HG03575 (cell line): ENCODE measurements at regions not wholly inside any gene's neighbourhood (a gene's known extent, or its start where the extent isn't known, plus 50 kb on each side); places are given as distances from the start of the nearest gene placed in this dataset.
"Not testable (repeated sequence)": the region's sequence is repeated elsewhere in the genome, so short reads cannot be mapped to it uniquely, and the experiment has no call there.

Experiments used
- ATAC-seq: cut with Tn5 transposase; IDR thresholded peaks from one replicate; pipeline ENCODE4 v1.9.1; 2021; ENCODE audit not compliant: unreplicated experiment, insufficient number of reproducible peaks, low FRiP score; ENCODE audit errors: extremely low read depth

DNA sequence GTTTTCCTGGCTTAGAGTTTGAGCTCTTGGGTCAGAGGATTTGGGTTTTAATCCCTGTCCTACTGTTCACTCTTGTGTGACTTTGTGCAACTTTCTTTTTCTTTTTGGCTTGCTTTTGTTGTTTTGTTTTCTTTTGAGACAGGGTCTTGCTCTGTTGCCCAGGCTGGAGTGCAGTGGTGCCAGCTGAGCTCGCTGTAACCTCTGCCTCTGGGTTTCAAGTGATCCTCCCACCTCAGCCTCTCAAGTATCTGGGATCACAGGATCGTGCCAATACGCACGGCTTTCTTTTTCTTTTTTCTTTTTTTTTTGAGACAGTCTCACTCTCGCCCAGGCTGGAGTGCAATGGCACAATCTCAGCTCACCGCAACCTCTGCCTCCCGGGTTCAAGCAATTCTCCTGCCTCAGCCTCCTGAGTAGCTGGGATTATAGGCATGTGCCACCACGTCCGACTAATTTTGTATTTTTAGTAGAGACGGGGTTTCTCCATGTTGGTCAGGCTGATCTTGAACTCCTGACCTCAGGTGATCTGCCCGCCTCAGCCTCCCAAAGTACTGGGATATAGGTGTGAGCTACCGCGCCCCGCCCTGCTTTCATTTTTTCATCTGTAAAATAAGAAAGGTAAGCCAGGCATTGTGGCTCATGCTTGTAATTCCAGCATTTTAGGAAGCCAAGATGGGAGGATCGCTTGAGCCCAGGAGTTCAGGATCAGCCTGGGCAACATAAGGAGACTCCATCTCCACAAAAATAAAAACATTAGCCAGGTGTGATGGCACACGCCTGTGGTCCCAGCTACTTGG is 76.1 kb upstream of the ZNF217 start:
- not testable (repeated sequence) for ATAC-seq

DNA sequence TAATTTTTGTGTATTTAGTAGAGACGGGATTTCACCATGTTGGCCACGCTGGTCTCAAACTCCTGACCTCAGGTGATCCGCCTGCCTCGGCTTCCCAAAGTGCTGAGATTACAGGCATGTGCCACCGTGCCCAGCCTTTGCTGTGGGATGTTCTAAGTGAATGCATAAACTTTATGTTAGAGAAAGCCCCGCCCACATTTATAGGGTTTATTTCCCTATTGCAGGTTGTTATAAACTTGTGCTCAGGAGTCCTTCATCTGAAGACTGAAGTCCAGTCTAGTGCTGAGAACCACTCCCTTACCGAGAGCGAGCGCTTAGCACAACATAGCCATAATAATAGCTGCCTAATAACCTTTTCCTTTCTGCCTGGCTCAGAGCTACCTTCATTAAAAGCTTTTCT is 75.4 kb upstream of the ZNF217 start:
- ATAC-seq, result no peak

DNA sequence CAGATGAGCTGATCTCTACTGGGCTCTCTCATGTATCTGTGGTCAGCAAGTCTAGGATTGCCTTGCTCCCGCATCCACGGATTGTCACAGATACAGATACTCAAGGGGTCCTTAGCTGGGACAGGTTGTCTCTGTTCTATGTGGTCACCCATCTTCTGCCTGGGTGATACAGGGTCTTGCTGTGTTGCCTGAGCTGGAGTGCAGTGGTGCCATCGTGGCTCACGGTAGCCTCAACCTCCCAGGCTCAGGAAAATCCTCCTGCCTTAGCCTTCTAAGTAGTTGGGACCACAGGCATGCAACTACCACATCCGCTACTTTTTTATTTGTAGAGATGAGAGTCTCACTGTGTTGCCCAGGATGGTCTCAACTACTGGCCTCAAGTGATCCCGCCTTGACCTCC is 72.5 kb upstream of the ZNF217 start:
- no peak for ATAC-seq

DNA sequence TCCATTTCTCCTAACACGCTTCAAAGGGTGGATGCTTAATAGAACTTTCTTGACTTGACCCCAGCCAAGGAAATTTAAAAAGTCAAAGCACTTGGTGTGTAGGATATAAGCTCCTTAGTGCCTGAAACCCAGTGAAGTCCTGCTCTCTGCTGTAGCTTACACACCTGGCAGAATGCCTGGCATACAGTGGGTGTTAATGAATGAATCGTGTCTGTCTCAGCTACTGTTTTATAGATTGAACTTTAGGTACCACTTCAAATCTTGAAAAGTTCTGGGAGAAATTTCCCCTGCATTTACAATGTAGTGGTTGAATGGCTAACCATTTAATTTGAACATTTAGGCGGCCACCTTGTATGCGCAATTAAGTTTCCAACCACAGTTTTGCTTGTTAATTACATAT is 70.5 kb upstream of the ZNF217 start:
- ATAC-seq, result no peak

DNA sequence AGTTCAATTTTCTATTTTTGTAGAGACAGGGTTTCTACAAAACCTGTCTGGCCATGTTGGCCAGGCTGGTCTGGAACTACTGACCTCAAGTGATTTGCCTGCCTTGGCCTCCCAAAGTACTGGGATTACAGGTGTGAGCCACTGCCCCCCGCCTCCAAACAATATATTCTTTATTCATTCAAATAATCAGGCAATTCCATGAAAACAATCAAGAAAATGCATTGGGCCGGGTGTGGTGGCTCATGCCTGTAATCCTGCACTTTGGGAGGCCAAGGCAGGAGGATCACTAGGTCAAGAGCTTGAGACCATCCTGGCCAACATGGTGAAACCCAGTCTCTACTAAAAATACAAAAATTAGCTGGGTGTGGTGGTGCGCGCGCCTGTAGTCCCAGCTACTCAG is 69.9 kb upstream of the ZNF217 start:
- ATAC-seq, result not testable (repeated sequence)

DNA sequence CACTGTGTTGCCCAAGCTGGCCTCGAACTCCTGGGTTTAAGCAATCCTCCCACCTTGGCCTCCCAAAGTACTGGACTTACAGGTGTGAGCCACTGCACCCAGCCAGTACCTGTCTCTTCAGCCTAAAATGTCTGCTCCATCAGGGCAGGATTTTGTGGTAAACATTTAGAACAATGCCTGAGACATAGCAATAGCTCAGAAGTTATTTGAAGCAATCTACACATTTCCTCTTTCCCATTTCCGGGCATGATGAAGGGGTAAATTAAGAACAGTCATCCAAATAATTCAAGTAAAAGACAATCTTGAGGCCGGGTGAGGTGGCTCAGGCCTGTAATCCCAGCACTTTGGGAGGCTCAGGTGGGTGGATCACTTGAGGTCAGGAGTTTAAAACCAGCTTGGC is 69.0 kb upstream of the ZNF217 start:
- ATAC-seq, result no peak

DNA sequence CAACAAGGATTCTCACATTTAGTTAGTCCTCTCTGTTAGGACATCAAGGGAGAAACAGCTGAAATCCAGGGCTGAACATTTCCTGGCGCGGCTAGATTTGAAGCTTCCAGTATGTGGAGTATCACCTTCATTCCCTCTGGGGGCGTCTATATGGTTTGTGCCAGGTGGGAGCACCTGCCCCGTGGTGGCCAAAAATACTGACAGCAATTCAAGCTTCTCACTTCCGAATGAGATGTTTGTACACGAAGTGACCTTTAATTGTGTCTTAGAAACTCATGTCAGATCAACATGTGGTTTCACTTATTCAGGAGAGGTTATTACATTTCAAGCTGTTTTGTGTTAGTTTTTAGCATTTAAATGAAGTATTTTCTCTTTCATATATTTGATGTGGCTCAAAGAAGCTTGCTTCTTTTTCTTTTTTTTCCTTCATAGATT is 67.3 kb upstream of the ZNF217 start:
- no peak for ATAC-seq

DNA sequence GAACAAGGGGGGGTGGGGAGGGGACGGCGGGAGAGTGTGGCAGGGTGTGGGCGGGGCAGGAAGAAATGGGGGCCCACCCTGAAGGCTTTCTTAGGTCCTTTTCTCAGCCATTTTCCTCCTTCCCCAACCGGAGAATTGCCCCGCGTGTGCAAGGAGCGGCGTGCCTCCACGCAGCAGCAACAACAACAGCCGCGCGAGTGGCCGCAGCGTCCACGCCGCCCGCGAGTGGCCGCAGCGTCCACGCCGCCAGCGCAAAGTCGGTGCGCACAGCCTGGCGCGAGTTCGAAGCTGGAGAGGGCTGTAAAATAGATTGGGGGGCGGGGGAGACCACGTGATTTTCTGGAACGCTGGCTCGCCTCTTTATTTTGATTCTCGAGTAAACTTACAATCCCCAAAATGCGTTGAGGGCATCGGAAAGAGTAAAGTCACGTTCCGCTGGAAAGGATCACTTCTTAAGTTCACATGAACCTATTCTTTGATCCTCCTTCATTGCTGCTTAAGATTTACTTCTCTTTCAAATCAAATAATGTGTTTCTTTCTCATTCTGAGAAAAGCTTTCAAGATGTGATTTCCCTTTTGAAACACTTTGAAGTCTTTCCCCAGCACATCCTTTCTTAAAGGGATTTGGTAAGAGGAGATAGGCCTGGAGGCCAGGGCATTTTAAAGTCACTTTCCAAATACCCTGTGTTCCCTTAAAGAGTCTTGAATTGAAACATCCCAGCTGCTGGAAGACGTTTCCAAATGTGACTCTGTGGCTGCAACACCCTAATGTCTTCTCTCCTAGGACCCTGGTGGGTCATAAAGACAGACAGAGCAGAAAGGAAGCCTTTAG is 66.7 kb upstream of the ZNF217 start:
- no peak for ATAC-seq

DNA sequence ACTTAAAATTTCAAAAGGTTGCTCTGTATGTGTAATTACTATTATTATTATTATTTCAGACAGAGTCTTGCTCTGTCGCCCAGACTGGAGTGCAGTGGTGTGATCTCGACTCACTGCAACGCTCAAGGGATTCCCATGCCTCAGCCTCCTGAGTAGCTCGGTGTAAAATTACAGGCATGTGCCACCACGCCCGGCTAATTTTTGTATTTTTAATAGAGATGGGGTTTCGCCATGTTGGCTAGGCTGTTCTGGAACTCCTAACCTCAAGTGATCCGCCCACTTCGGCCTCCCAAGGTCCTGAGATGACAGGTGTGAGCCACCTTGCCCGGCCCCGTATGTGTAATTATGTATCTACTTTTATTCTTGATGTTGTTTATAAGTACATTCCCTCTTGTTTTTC is 65.3 kb upstream of the ZNF217 start:
- no peak for ATAC-seq

DNA sequence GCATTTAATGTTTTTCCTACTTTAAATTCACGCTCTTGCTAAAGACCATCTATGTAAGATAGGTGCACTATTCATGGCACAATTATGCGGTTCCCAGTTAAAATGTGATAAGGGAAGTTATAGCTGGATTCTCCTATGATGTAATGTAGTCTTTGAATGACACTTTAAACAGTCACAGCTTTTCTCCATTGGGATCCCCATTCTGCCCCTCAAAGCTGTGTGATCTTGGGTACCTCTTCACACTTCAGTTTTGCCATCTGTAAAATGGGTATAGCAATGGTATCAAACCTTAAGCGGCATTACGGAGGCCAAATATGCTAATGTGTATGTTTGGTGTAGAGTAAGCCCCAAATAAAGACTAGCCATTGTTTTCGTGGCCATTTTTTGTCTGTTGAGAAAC is 64.7 kb upstream of the ZNF217 start:
- no peak for ATAC-seq

DNA sequence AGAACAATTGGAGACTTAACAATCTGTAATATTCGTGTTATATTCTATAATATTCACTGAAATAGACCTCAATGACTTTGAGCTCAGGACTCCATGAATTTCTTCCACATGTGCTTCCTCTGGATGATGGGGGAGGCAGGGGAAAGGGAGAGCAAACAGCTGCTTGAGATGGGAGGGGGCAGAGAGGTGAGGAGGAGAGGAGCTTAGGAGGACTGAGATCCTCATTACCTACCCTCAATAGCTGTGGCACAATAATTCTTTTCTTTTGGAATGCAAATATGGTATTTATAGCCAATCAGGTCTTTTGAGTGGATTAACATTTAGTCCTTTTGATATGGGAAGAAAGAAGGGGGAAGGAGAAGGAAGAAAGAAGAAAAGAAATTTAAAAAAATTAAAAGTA is 64.1 kb upstream of the ZNF217 start:
- ATAC-seq, result no peak

DNA sequence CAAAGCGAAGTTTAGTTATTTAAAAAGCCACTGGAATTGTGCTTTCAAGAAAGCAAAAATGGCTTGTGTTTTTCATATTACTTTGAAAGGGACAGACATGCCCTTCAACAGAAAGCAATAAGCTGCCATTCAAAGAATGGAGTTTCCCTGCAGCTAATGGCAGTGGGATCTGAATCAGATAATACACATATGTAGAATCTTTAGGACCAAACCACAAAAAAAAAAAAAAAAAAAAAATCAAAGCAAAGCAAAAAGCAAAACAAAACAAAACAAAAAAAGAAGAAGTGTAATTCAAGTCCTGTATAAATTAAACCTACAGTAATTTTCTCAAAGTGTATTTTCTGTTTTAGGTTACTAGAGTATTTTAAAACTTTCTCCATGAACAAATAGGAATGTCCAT is 63.6 kb upstream of the ZNF217 start:
- ATAC-seq, result no peak

DNA sequence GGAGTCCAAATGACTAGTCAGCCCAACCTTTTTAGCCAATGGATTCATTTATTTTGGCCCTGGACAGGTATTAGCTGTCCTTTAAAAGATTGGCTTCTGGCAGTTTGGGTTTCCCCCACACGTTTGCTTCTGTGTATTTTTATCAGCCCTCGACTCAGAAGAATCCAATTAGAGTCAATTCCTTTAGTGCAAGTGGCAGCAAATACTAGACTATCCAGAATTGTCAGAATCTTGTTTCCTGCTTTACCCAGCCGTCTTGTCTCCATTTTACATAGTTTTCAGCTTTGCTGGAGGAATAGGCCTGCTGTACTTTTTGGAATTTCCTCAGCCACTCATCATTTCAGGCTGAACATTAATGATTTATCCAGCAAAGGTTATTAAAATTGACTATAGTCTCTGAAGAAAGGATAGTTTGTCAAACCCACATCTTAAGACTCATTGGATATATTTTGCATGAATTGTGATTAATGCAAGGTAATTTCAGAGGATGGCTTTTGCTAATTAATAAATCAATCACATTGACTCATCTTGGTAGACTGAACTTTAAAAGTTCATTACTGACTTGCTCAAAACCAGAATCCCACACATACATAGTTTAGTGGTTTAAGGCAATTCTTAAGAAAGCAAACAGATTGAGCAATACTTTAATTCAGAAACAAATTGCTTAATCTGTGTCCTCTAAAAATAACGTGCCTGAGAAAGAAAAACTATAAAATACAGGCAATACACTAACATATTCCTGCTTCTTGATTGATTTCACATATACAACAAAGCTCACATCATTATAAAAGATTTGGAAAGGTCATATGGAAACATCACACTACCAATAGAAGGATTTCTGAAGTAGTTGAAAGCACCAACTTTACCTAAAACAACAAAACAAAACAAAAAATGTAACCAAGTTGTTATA is 62.9 kb upstream of the ZNF217 start:
- no peak for ATAC-seq

DNA sequence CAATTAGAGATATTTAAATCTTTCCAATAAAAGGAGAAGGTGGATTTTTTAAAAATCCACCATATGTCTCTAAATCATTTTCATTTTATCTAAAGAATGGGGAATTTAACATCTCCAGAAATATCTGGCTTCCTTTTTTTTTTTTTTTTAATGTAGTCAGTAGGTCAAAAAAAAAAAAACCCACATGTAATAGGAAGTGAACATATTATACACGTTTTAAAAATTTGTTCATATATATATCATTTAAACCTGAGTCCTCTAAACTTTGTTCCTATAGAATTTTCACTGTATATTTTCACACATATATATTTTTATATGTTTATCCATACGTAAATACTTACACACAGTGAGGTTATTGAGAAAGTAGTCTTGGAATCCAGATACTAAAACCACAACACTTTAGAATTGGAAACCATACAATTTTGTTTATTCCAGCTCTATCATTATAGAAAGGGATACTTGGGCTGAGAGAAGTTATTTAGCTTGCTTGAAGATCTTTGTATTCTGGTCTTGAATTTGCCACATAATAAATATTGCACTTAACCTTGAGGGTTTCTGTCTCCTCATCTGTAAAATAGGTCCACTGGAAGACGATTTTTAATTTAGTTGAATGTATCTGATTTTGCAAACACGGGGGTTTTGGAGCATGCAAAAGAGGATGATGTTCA is 62.1 kb upstream of the ZNF217 start:
- no peak for ATAC-seq

DNA sequence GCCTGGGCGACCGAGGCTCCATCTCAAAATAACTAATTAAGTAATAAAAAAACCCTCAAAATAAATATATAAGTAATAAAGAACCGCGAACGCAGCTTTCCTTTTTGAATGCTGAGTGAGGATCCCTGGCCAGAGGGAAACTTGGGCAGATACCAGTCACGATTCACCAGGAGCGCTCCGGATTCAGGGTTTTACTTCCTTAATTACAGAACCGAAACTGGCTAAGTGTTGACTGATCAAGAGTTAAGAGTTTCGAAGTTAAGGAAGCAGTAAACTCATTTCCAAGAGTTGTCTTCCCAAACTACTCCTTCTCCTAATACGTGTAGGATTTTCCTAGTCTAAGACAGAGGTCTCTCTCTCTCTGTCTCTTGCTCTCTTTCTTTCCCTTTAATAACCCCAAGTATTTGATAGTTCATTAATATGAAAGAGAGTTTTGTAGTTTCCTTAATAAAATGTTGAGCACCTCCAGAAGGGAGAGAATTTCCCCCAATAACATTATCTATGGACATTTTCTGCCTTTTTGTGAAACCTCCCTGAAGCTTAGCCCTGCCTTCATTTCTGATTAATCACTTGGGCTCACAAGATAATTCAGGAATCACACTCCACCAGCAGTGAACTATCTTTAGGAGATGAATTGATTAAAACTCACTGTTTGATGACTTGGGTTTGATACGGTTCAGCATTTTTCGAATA is 61.4 kb upstream of the ZNF217 start:
- no peak for ATAC-seq

DNA sequence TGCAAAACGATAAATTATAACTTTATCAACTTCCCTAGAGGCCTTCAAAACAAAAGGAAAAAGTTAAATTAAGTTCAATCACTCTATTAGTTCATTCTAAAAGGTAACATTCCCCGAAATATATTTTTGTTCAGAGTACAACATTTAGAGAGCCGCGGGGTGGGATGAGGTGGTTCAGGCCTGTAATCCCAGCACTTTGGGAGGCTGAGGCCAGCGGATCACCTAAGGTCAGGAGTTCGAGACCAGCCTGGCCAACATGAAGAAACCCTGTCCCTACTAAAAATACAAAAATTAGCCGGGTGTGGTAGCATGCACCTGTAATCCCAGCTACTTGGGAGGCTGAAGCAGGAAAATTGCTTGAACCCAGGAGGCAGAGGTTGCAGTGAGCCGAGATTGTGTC is 60.9 kb upstream of the ZNF217 start:
- not testable (repeated sequence) for ATAC-seq

DNA sequence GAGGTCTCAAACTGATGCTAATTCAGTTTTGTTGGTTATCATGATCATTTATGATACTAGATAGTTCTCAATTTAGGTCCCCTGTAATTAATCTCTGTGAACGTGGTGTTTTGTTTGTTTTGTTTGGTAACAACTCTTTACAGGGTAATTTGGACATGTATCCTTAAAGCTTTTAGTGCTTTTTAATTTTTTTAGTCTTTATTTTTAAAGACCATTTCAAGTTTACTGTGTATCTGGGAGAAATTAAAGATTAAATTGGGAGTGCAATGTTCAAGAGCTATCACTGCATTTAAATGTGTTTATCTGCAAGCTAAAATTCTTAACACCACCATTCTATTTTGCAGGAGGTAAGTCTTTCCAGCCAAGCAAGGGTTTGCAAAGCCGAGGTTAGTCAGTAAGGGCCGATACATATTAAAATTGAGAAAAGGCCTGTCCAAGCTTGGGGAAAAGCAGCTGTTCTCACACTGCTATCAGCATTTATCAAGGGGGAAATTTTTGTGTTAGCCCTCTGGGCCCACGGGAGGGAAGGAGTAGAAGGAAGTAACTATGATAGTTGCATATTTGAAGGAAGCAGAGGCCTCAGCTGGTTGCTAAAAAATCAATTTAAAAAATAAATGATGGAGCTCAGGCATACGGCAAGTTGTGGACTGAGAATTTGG is 59.3 kb upstream of the ZNF217 start:
- ATAC-seq, result no peak
